GM23338 (cell line): ENCODE measurements at regions not wholly inside any gene's neighbourhood (a gene's known extent, or its start where the extent isn't known, plus 50 kb on each side); places are given as distances from the start of the nearest gene placed in this dataset.

Experiments used
- EZH2phosphoT487 ChIP-seq: fragments of 200-600 bp; sonication (generic); IDR thresholded peaks from one replicate; pipeline ENCODE4 v1.8.1; 2018; ENCODE audit warnings: antibody characterized with exemption; ENCODE audit not compliant: unreplicated experiment
- STAT1 ChIP-seq: IDR thresholded peaks from one replicate; pipeline ENCODE4 v1.6.1; 2016; ENCODE audit warnings: antibody characterized with exemption; ENCODE audit not compliant: unreplicated experiment
- TF ChIP-seq, protein P1 (sequence below), 2 experiments: fragments of 200-600 bp in 1 of 2; sonication (generic) in 1 of 2; conservative IDR thresholded peaks; 2 replicates each; pipeline versions ENCODE4 v1.5.1 to v1.6.1; 2016 to 2017; ENCODE audit warnings: antibody characterized with exemption in 2 of 2, low read depth in 2 of 2, mild to moderate bottlenecking in 2 of 2, moderate library complexity in 1 of 2

DNA sequence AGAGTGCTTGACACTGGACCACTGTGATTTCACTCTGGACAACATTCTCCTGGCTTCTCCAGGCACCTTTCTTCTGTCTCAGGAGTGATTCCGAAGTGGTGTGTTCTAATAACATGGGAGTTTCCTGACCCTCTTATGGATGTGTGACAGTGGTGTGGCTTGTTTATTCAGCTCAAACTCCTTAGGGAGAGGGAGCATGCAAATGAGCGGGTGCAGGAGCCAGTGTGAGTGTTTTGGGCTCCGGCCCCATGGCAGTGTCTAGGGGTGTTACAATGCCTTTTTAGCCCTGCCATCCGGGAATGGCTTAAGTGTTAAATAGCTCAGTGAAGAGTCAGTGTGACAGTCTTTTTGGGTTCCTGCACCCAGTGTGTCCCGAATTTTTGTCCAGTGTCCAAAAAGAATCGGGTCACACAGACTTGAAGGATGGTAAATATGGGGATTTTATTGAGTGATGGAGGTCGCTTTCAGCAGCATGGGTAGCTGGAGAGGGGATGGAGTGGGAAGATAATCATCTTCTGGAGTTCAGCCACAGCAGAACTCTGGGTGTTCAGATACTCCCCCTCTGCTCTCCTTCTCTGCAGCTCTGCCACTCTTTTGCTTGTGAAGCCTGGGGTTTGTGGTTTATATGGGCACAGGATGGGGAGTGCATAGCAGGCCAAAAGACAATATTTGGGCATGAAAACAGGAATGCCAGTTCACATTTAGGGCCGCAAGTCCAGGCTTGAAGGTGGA is 928.9 kb upstream of the CITED2 start:
- TF ChIP-seq, protein P1, sequence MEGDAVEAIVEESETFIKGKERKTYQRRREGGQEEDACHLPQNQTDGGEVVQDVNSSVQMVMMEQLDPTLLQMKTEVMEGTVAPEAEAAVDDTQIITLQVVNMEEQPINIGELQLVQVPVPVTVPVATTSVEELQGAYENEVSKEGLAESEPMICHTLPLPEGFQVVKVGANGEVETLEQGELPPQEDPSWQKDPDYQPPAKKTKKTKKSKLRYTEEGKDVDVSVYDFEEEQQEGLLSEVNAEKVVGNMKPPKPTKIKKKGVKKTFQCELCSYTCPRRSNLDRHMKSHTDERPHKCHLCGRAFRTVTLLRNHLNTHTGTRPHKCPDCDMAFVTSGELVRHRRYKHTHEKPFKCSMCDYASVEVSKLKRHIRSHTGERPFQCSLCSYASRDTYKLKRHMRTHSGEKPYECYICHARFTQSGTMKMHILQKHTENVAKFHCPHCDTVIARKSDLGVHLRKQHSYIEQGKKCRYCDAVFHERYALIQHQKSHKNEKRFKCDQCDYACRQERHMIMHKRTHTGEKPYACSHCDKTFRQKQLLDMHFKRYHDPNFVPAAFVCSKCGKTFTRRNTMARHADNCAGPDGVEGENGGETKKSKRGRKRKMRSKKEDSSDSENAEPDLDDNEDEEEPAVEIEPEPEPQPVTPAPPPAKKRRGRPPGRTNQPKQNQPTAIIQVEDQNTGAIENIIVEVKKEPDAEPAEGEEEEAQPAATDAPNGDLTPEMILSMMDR (conservative IDR thresholded peaks at IDR 0.05; ENCODE audit: low read depth in 2 of 2) = no peak
- TF ChIP-seq STAT1 = no peak
- TF ChIP-seq EZH2phosphoT487 = no peak
